K562 (cell line): ENCODE measurements at regions not wholly inside any gene's neighbourhood (a gene's known extent, or its start where the extent isn't known, plus 50 kb on each side); places are given as distances from the start of the nearest gene placed in this dataset.
"Not testable (repeated sequence)": the region's sequence is repeated elsewhere in the genome, so short reads cannot be mapped to it uniquely, and the experiment has no call there.

Experiments used
- BACH1 ChIP-seq: fragments of 200-800 bp; sonication (Bioruptor generic); IDR thresholded peaks from 2 replicates; pipeline ENCODE4 v1.6.1; 2016; ENCODE audit warnings: missing genetic modification characterization, missing compliant biosample characterization
- EP300 ChIP-seq: IDR thresholded peaks from 2 replicates; pipeline ENCODE4 v1.6.1; 2012; ENCODE audit warnings: low read length, improper control_type of control experiment
- HDAC2 ChIP-seq: fragments of 450-650 bp; IDR thresholded peaks from 2 replicates; pipeline ENCODE4 v1.6.1; 2016; ENCODE audit warnings: mild to moderate bottlenecking
- HNRNPH1 ChIP-seq: fragments of 200-400 bp; formaldehyde crosslinking; optimal IDR thresholded peaks from 2 replicates; pipeline ENCODE3; 2017; ENCODE audit warnings: low read depth, mild to moderate bottlenecking, low read length, moderate library complexity
- NRF1 ChIP-seq, 2 experiments: fragments of 450-650 bp; IDR thresholded peaks in 1 of 2; conservative IDR thresholded peaks in 1 of 2; 2 replicates each; pipeline ENCODE4 v1.6.1; 2014; ENCODE audit warnings: mild to moderate bottlenecking in 2 of 2
- PHF20 ChIP-seq: fragments of 450-650 bp; IDR thresholded peaks from 2 replicates; pipeline ENCODE4 v1.6.1; 2018; ENCODE audit not compliant: partially characterized antibody
- SPI1 ChIP-seq: IDR thresholded peaks from 2 replicates; pipeline ENCODE4 v1.6.1; 2011; ENCODE audit warnings: low read depth, low read length, control low read depth, borderline replicate concordance

DNA sequence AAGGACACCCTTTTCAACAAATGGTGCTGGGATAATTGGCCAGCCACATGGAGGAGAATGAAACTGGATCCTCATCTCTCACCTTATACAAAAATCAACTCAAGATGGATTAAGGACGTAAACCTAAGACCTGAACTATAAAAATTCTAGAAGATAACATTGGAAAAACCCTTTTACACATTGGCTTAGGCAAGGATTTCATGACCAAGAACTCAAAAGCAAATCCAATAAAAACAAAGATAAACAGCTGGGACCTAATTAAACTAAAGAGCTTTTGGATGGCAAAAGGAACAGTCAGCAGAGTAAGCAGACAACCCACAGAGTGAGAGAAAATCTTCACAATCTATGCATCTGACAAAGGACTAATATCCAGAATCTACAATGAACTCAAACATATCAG is 96.9 kb upstream of the BNIP2 start:
- TF ChIP-seq HNRNPH1; EP300; PHF20; HDAC2; SPI1; BACH1 (tag); NRF1 (conservative IDR thresholded peaks at IDR 0.05 in 1 of 2, IDR thresholded peaks at IDR 0.05 in 1 of 2): not testable (repeated sequence)
